Loucy (cell line): ENCODE measurements at regions not wholly inside any gene's neighbourhood (a gene's known extent, or its start where the extent isn't known, plus 50 kb on each side); places are given as distances from the start of the nearest gene placed in this dataset.

Experiments used
- H2AFZ ChIP-seq: fragments of 200-600 bp; sonication (generic); 2 replicates; pipeline ENCODE4 v1.6.0; 2016; ENCODE audit warnings: antibody characterized with exemption, mild to moderate bottlenecking, low read length, moderate library complexity
- H3F3A ChIP-seq: fragments of 200-600 bp; 2 replicates; pipeline ENCODE4 v1.6.0; 2016; ENCODE audit warnings: antibody characterized with exemption, low read depth, mild to moderate bottlenecking
- H3K27me3 ChIP-seq: fragments of 200-600 bp; sonication (generic); 2 replicates; pipeline ENCODE4 v1.6.1; 2014; ENCODE audit warnings: low read length, mild to moderate bottlenecking; ENCODE audit not compliant: insufficient read depth, poor library complexity, severe bottlenecking
- H3K36me3 ChIP-seq: fragments of 200-600 bp; sonication (generic); 2 replicates; pipeline ENCODE4 v1.6.1; 2016; ENCODE audit warnings: low read length; ENCODE audit not compliant: insufficient read depth
- H3K4me1 ChIP-seq: fragments of 200-600 bp; sonication (generic); 2 replicates; pipeline ENCODE4 v1.5.1; 2014; ENCODE audit warnings: low read length, mild to moderate bottlenecking; ENCODE audit not compliant: insufficient read depth, poor library complexity, severe bottlenecking
- H3K4me2 ChIP-seq: fragments of 200-600 bp; sonication (generic); 2 replicates; pipeline ENCODE4 v1.6.0; 2014; ENCODE audit warnings: antibody characterized with exemption, low read length, low read depth, mild to moderate bottlenecking; ENCODE audit not compliant: poor library complexity, severe bottlenecking
- H3K4me3 ChIP-seq: fragments of 200-600 bp; sonication (generic); 2 replicates; pipeline ENCODE4 v1.5.1; 2014; ENCODE audit warnings: low read length, mild to moderate bottlenecking, mixed read lengths; ENCODE audit not compliant: poor library complexity, severe bottlenecking
- H3K79me2 ChIP-seq: fragments of 200-600 bp; sonication (generic); 2 replicates; pipeline ENCODE4 v1.6.1; 2014; ENCODE audit warnings: low read length; ENCODE audit not compliant: insufficient read depth
- H3K9ac ChIP-seq: fragments of 200-600 bp; sonication (generic); 2 replicates; pipeline ENCODE4 v1.6.0; 2014; ENCODE audit warnings: mild to moderate bottlenecking, low read depth, low read length, moderate library complexity; ENCODE audit not compliant: poor library complexity, severe bottlenecking
- H3K9me2 ChIP-seq: fragments of 200-600 bp; sonication (generic); replicated peaks from 2 replicates; pipeline ENCODE4 v1.6.1; 2016; ENCODE audit warnings: low read depth, low read length, mixed read lengths
- H3K9me3 ChIP-seq: fragments of 200-600 bp; sonication (generic); 2 replicates; pipeline ENCODE4 v1.6.1; 2014; ENCODE audit warnings: mild to moderate bottlenecking, antibody characterized with exemption, low read length, low read depth; ENCODE audit not compliant: insufficient read depth
- H4K20me1 ChIP-seq: fragments of 200-600 bp; sonication (generic); 2 replicates; pipeline ENCODE4 v1.6.0; 2014; ENCODE audit warnings: antibody characterized with exemption, low read length, mild to moderate bottlenecking; ENCODE audit not compliant: insufficient read depth, poor library complexity, severe bottlenecking
- EZH2phosphoT487 ChIP-seq: fragments of 200-600 bp; IDR thresholded peaks from 2 replicates; pipeline ENCODE4 v1.6.1; 2018; ENCODE audit warnings: antibody characterized with exemption, mild to moderate bottlenecking, moderate library complexity, borderline replicate concordance
- TF ChIP-seq, protein P1 (sequence below): fragments of 200-600 bp; sonication (generic); conservative IDR thresholded peaks from 2 replicates; pipeline ENCODE4 v1.5.1; 2014; ENCODE audit warnings: mild to moderate bottlenecking, antibody characterized with exemption, low read length

DNA sequence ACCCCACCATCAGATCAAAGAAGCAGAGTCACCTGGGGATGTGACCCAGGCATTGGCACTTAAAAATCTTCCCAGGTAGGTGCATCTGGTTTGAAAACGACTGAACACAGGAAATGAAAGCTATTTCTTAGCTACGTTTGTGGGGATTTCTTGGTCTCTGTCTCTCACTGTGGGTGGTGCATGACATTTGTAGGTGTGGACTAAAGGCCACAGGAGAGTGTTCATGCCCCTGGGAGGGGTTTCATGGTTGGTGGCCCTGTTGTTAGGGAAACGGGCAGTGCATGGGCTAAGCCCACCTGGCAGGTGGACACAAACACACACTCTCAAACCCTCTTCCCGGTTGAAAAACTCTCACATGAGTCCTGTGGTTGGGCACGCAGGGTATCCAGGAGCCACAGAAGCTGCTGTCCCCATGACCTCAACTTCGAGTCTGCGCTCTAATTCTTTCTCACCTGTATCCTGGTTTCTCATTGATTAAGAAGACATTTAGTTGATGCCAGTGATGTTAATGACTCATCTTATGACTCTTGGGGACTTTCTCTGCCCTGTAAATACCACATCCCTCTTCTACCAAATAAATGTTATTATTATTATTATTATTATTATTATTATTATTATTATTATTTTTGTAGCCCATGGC is 119.4 kb downstream of the MRPS6 start:
- Histone ChIP-seq H3K9ac (no peak overlapping the region), H3K79me2 (no peaks in the 10 kb centered on the region), H3K27me3 (no peaks in the 10 kb centered on the region), H3K36me3 (no peaks in the 10 kb centered on the region), H3K4me2 (no peak overlapping the region), H3K9me3 (no peaks in the 10 kb centered on the region), H4K20me1 (no peaks in the 10 kb centered on the region), H3F3A (no peaks in the 10 kb centered on the region), H3K4me3 (no peak overlapping the region), H3K9me2 (no peaks in the 10 kb centered on the region), H3K4me1 (peaks cover 1% of the 10 kb centered on the region), H2AFZ (no peak overlapping the region)
- TF ChIP-seq EZH2phosphoT487: no peak
- TF ChIP-seq, protein P1, sequence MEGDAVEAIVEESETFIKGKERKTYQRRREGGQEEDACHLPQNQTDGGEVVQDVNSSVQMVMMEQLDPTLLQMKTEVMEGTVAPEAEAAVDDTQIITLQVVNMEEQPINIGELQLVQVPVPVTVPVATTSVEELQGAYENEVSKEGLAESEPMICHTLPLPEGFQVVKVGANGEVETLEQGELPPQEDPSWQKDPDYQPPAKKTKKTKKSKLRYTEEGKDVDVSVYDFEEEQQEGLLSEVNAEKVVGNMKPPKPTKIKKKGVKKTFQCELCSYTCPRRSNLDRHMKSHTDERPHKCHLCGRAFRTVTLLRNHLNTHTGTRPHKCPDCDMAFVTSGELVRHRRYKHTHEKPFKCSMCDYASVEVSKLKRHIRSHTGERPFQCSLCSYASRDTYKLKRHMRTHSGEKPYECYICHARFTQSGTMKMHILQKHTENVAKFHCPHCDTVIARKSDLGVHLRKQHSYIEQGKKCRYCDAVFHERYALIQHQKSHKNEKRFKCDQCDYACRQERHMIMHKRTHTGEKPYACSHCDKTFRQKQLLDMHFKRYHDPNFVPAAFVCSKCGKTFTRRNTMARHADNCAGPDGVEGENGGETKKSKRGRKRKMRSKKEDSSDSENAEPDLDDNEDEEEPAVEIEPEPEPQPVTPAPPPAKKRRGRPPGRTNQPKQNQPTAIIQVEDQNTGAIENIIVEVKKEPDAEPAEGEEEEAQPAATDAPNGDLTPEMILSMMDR: no peak

DNA sequence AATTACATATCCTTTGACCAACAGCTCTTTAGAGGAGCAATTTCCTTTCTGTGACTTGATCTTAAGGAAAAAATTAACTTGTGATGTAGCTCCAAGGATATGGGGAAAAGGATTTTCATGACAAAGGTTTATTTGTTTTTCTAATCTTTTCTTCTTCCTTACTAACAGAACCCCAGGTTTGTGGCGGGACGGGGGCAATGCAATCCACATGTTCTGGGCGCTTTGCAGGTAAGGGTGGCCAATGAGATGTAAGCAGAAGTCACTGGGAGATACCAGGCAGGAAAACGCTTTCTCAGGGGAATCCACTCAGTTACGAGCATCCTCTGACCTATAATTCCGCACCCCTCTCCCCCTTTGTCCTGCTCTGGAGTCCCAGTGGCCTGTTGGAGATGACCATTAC is 122.0 kb downstream of the MRPS6 start:
- Histone ChIP-seq H3K4me2 (no peak overlapping the region), H3K27me3 (no peaks in the 10 kb centered on the region), H3K4me3 (no peak overlapping the region), H4K20me1 (no peaks in the 10 kb centered on the region), H3K9me3 (no peaks in the 10 kb centered on the region), H3K36me3 (no peaks in the 10 kb centered on the region), H3K9ac (no peak overlapping the region), H3F3A (no peaks in the 10 kb centered on the region), H3K9me2 (no peaks in the 10 kb centered on the region), H2AFZ (no peak overlapping the region), H3K4me1 (peaks cover 26% of the 10 kb centered on the region), H3K79me2 (no peaks in the 10 kb centered on the region)
- TF ChIP-seq EZH2phosphoT487: no peak
- TF ChIP-seq, protein P1: no peak

DNA sequence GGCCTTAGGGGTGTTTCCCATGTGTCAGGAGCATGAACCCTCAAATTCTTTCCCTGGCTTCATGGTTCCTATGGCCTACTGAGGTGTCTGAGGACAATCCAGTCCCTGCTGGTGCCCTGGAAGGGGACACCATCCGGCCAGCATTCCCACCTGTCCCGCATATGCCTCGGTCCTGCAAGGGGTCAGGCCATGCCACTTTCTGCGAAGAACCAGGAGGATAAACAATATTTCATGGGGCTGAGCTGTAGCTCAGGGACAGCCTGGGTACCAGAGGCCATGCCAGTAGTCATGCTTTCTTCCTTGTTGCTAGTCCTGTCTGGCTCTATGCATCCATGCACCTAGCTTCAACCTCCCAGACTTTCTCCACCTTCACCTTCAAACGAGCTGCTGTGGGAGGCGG is 123.6 kb downstream of the MRPS6 start:
- Histone ChIP-seq H3K9me2 (no peaks in the 10 kb centered on the region), H2AFZ (no peak overlapping the region), H3K27me3 (no peaks in the 10 kb centered on the region), H3K79me2 (no peaks in the 10 kb centered on the region), H3F3A (no peaks in the 10 kb centered on the region), H3K4me3 (no peak overlapping the region), H3K9ac (no peak overlapping the region), H3K4me2 (no peak overlapping the region), H3K4me1 (peaks cover 27% of the 10 kb centered on the region), H3K9me3 (no peaks in the 10 kb centered on the region), H3K36me3 (no peaks in the 10 kb centered on the region), H4K20me1 (no peaks in the 10 kb centered on the region)
- TF ChIP-seq EZH2phosphoT487: no peak
- TF ChIP-seq, protein P1: no peak
